GM10266 (cell line): ENCODE measurements at regions not wholly inside any gene's neighbourhood (a gene's known extent, or its start where the extent isn't known, plus 50 kb on each side); places are given as distances from the start of the nearest gene placed in this dataset.
"Not testable (repeated sequence)": the region's sequence is repeated elsewhere in the genome, so short reads cannot be mapped to it uniquely, and the experiment has no call there.

Source experiments
- DNase-seq: peaks from one replicate; pipeline ENCODE4 v3.0.0; 2012; ENCODE audit errors: extremely low spot score
- TF ChIP-seq, protein P1 (sequence below): IDR thresholded peaks from 2 replicates; pipeline ENCODE4 v1.5.1; 2012; ENCODE audit warnings: mild to moderate bottlenecking, low read depth; ENCODE audit not compliant: control insufficient read depth, insufficient read depth; ENCODE audit errors: missing control alignments

DNA sequence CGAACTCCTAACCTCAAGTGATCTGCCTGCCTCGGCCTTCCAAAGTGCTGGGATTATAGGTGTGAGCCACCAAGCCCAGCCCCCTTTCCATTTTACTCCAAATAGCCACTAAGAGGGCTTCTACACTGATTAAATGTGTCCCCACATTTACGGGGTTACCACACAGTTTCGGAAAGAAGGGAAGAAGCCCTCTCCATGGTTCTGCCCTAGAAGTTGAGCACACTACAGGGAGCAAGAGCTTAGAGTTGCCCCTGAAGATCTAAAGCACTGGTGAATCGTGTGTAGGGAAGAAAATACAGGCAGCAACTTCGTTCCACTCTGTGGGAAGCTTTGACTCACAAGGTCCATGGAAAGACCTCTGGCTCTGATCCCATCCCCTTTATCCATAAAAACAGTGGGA is 133.0 kb upstream of the PRKCQ start:
- TF ChIP-seq, protein P1, sequence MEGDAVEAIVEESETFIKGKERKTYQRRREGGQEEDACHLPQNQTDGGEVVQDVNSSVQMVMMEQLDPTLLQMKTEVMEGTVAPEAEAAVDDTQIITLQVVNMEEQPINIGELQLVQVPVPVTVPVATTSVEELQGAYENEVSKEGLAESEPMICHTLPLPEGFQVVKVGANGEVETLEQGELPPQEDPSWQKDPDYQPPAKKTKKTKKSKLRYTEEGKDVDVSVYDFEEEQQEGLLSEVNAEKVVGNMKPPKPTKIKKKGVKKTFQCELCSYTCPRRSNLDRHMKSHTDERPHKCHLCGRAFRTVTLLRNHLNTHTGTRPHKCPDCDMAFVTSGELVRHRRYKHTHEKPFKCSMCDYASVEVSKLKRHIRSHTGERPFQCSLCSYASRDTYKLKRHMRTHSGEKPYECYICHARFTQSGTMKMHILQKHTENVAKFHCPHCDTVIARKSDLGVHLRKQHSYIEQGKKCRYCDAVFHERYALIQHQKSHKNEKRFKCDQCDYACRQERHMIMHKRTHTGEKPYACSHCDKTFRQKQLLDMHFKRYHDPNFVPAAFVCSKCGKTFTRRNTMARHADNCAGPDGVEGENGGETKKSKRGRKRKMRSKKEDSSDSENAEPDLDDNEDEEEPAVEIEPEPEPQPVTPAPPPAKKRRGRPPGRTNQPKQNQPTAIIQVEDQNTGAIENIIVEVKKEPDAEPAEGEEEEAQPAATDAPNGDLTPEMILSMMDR, result no peak
- DNase-seq, result no peak

DNA sequence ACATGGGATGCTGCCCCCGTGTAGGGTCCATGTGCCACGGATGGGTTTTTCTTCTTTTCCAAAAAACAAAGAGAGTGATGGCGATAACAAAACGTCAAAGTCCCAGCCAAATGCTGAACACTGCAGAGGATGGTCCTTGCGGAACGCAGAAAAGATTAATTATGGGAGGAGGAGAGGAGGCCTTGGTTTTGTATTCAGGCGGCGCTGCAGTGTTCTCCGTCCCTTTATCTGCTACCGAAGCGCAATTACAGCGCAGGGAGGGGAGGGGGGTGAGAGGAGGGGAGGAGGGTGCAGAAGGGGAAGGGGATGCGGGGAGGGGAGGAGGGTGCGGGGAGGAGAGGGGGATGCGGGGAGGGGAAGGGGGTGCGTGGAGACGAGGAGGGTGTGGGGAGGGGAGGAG is 131.8 kb upstream of the PRKCQ start:
- TF ChIP-seq, protein P1, result no peak
- no peak for DNase-seq

DNA sequence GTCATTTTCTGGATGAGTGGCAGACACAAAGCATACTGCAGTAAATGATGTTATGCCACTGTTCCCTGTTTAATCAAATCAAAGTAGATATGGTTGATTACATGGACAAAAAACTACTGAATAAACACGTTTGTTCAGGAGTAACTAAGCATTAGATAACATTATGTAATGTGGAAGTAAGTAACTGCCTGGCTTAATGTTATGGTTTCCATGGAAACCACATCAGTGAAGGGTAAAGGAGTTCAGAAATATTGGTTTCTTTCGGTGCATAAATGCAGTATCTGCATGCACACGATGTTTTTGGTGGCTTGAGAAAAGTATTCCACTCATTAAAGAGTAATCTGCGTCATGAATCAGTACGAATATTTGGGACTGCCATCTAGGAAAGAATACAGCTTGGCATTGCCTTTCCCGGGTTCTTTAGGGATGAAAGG is 131.3 kb upstream of the PRKCQ start:
- TF ChIP-seq, protein P1, result no peak
- DNase-seq, result no peak

DNA sequence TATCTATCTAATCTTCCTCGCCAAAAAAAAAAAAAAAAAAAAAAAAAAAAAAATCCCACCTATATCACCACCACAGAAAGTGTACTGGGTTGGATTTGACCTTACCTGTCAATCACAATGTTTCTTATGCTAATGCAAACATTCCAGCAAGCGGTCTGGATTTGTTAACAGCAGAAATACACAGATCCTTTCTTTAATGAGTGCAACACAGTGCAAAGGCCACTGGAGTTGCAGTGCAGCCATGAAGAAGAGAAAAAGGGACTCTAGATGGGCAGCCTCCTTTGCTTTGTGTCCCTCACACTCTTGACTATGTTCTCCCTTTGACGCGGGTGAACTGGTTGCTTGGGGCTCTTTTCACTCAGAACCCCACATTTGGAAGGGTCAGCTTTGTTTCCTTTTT is 127.3 kb upstream of the PRKCQ start:
- no peak for DNase-seq
- TF ChIP-seq, protein P1, result no peak

DNA sequence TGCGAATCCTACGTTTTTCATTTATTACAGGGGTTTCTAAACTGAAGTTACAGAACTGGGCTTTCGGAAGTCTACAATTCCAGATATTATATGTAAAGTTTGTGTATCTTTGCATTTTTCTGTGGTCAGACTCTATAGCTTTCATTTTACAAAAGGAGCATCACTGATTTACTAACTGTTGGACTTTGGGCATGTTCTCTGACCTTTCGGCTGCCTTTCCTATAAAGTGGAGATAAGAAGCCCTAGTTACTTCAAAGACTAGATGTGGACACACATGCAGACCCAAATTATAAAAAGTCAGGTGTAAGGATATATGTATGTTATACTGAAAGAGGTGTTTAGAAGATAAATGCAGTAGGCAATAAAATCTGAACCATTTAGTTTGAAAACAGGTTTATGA is 126.6 kb upstream of the PRKCQ start:
- DNase-seq, result no peak
- TF ChIP-seq, protein P1, result no peak

DNA sequence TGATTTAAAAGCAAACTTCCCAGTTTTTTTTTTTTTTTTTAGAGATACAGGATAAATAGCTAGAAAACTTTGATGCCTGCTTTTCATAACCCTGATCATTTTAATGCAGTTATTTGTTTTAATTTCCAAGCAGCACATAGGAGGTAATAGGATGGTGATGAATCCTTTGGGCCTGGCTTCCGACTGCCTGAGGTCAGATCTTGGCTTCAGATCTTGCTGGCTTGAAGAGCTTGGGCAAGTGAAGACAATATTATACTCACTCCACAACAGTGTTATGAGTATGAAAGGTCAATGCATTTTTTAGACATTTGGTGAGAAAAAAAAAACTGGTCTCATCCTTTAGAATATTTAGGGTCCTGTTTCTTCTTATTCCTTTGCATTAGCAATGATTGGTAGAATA is 124.8 kb upstream of the PRKCQ start:
- DNase-seq, result no peak
- TF ChIP-seq, protein P1, result no peak

DNA sequence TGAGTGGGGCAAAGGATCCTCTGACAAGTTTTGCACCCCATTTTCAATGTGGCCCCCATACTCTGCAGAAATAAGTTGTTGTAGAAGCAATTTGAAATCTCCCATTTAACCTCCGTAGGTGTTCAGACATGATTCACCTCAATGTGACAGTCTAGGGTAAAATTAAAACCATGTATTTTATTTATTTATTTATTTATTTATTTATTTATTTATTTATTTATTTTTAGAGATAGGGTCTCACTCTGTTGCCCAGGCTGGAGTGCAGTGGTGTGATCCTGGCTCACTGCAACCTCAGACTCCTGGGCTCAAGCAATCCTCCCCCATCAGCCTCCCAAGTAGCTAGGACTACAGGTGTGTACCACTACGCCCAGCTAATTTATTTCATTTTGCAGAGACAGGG is 122.8 kb upstream of the PRKCQ start:
- not testable (repeated sequence) for DNase-seq

DNA sequence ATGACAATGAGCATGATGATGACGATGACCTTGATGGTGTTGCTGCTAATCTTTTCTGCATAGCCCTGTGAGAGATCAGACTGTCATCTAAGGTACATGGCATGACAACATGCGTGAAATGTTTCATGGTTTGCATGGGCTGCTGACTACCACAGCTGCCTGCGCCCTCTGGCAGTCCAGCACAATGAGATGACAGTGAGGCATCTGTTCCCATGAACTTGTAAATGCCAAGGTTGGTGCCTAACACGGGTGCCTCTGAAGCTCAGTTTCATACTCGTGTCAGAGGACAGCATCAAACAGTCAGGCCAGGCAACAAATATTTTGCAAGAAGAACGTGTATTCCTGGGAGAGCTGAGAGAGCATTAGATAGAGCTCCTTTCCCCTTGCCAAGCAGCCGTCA is 122.0 kb upstream of the PRKCQ start:
- no peak for DNase-seq
- TF ChIP-seq, protein P1, result no peak
